ENCODE measurements at regions not wholly inside any gene's neighbourhood (a gene's known extent, or its start where the extent isn't known, plus 50 kb on each side); places are given as distances from the start of the nearest gene placed in this dataset.
"Not testable (repeated sequence)": the region's sequence is repeated elsewhere in the genome, so short reads cannot be mapped to it uniquely, and the experiment has no call there.

DNA sequence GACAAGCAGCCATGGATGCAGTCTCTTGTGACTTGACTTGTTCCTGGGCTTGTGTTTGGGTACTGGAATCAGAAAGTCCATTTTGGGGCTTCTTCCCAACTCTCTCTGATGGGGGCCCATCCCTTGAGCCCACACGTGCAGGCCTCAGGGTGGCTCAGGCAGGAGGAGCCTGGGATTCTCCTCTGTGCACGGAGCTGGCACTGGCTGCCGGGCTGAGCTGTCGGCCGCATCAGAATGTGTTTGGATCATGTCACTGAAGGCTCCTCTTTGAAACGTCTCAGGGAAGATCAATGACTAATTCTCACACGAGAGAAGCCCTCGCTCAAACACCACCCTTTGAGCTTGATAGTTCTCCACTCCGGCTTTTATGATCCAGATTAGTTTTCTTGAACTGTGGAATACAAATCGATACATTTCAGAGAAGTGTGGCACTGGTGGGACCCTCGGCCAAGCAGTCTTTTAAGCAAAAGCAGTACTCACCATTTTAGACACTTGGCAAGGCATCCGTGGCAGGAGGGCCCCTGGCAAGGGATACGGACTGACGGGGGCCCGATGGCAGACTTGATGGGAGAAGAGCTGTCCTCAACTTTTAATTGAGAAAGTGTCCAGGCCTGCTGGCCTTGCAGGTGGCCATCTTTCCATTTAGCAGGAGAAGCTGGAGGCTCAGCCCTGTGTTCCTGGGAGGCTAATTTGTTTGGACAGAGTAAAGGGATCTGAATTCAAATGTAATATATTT lies 220.7 kb upstream of the C1orf174 start:
- no peak for DNase-seq (ENCODE audit: low read depth)

DNA sequence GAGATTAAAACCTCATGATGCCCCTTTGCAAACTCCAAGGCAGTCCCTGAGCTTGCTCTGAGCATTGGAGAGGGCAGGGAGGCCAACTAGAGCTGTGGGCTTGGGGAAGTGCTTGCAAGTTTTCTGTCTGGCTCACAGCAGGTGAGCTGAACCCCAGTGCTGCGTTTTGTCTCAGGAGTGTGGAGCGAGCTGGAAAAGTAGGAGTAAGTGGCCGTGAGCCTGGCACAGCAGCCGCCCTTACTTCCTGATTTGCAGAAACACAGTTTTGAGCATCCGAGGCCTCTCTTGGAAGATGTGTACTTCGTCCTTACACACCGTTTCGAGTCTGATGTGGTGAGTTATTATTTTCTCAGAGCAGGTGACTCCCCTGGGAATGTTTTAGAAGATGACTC lies 221.2 kb upstream of the C1orf174 start:
- no peak for DNase-seq (ENCODE audit: low read depth)

DNA sequence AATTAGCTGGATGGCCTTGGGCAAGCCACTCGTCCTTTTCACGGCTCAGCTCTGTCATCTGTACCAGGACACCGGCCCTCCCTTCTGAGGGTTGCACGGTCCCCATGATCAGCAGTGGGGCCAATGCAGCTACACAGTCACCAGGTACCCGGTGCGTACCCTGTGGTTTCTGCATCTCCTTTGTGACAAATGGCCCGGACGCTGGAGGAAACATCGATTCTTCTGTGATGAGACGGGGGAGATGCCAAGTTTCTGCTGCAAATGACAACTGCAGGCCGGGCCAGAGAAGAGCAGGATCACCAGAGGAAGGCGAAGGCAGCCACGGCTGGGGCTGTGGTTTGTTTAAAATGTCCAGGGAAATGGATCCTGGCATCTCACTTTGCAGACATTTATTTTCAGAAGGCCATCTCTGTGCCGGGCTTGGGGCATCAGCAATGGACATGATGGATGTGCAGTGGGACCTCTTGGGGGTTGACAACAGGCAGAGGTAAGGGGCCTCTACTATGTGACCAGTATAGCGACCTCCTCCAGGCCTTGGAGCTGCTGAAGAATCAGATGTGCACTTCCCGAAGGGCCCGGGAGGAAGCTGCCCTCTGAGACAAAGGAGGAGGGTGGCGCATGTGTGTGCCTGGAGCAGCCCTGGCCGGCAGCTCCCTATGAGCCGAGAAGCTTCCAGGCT lies 221.9 kb upstream of the C1orf174 start:
- no peak for DNase-seq (ENCODE audit: low read depth)

DNA sequence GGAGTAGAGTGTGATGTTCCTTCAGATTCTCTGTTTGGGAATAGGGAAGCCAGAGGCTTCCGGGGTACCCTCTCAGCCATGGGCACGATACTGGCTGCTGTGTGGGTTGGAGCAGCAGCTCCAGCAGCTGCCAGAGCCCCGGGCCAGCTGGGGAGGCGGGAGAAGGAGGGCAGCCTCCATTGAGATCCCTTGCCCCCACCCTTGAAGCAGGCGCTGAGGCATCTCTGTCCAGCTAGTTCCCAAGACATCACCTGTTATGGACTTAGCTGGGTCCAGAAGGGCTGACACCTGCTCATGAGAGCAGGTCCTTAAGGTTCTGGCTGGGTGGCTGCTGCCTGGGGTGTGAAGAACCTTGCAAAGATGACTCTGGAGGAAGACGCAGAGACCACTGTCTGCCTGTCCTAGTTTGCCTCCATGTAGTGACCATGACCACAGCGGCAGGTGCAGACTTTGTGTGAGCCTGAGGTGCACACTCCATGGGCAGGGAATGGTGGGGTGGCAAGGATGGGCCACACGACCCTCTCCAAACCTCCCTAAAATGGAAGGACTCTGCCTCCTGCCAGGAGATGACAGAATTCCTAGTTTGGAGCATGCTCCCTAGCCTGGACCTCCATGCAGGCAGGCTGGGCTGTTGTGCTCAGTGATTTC lies 222.6 kb upstream of the C1orf174 start:
- DNase-seq (ENCODE audit: low read depth) = no peak

DNA sequence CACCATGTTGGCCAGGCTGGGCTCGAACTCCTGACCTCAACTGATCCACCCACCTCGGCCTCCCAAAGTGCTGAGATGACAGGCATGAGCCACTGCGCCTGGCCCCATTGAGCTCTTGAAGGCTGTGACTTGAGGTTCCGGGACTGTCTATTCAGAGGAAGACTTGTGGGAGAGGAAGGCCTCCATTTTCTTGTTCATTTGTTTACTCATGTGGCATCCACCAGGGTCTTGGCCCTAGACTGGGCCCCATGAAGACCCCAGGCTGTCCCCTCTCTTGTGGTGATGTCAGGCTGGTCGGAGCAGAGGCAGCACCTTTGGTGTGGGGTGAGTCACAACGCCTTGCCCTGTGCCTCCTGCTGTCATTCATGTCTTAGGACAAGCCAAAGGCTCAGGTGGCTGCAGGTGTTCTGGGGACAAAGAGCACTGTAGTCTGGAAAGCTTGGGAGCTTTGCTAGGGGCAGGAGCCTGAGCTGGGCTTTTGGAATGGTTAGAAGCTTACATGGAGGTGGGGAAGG lies 224.6 kb upstream of the C1orf174 start:
- DNase-seq (ENCODE audit: low read depth) = no peak

DNA sequence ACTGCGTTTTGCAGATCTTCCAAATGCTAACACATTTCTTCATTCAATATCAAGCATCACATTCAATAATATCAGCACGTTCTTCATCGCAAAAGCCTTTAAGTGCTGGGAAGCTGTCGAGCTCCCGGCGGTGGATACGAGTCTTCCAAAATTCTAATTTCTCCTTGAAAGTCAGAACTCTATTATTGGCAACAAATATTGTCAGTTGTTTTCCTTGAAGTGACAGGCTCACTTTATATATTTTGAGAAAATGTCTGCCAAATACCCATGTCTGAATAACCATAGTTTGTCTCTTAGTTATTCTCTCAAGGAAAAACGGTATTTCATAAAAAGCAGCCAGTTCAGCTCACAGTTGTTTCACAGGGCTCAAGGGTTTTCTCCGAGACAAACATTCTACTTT lies 226.2 kb upstream of the C1orf174 start:
- DNase-seq (ENCODE audit: low read depth) = no peak

DNA sequence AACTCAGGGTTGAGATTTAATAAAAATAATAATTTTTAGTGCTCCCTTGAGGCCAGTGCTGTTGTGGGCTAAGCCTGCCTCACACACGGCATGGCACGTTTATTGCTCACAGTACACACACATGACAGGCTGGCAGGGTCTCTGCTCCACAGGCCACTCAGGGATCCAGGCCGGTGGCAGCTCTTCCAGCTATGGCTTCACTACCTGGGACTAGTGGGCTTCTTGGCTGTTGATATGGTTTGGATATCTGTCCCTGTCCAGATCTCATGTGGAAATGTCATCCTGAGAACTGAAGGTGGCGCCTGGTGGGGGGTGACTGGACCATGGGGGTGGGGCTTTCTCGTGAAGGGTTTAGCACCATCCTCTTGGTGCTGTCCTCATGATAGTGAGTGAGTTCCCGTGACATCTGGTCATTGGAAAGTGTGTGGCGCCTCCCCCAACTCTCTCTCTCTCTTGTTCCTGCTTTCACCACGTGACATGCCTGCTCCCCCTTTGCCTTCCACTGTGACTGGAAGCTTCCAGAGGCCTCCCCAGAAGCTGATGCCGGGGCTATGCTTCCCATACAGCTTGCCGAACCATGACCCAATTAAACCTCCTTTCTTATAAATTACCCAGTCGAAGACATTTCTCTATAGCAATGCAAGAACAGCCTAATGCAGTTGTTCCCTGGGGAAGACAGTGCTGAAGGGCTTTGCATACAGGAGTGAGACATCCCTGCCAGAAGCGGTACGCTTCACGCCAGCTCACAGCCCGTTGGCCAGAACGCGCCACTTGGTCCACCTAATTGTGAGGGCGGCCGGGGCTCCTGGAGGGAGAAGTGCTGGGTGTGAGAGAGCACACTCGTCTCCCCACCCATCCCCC lies 226.9 kb upstream of the C1orf174 start:
- DNase-seq (ENCODE audit: low read depth) = no peak

DNA sequence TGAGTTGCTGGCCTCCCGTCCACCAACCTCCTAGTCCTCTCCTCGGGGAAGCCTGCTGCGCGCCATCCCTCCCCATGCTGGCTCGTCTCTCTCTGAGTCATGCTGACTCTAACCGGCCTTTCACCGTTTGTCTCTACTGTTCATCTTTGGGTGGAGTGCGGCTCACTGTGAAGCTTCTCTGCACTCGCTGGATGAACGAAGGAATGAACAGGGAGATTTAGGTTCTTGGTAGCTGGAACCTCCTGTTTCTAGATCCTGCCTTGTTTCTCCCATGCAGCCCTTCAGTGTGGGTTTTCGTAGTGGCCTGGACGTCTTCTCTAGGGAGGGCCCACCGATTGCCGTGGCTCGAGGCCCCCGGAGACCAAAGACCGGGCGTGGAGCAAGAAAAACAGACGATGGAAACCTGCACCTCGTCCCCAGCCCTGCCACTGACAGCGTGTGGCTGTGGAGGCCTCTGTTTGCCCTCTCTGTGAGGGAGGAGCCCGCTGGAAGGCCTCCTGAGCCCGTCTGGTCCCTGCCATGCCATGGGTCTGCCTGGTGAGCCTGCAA lies 227.6 kb upstream of the C1orf174 start:
- no peak for DNase-seq (ENCODE audit: low read depth)

DNA sequence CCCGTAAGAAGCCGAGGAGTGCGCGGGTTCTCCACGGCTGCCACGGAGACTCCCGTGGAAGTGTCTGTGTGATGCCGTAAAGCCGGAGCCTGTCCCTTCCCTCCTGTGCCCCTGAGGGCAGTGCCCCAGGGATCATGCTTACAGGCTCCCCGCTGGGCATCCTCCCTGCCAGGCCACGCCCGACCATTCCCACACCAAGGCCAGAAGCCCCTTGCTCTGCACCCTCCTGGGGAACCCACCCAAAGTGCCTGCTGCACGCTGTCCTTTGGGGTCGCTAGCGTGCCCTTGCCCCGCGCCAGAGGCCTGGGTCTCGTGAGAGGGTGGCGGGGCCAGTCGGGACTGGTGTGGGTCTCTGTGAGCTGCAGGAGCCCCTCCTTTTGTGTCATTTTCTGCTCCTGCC lies 228.5 kb upstream of the C1orf174 start:
- no peak for DNase-seq (ENCODE audit: low read depth)

DNA sequence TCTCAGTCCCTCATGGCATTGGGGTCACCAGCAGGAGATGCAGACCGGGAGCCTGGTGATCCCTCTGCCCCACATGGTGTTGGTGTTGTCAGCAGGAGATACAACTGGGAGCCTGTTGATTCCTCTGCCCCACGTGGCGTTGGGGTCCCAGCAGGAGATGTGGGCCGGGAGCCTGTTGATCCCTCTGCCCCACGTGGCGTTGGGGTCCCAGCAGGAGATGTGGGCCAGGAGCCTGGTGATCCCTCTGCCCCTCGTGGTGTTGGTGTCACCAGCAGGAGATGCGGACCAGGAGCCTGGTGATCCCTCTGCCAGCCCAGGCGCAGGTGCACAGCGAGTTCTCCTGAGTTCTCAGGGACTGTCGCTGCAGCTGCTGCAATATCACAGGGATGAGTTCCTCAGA lies 229.6 kb upstream of the C1orf174 start:
- no peak for DNase-seq (ENCODE audit: low read depth)

DNA sequence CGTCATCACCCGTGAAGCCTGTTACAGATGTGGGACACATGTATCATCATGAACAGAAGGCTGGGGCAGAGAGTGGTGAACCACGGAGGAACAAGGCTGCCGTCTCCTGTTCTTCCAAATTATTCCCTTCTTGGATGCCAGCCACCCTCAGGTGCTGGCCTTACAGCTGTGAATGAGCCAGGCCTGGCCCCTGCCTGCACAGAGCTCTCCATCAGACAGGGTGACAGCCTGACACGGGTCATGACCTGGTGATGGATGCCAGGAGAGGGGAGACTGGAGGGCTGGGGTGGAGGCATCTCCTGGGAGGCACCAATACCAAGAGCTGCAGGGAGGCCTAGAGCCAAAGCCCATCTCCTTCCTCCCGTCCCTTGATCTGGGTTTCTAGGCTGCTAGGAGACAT lies 230.0 kb upstream of the C1orf174 start:
- no peak for DNase-seq (ENCODE audit: low read depth)

DNA sequence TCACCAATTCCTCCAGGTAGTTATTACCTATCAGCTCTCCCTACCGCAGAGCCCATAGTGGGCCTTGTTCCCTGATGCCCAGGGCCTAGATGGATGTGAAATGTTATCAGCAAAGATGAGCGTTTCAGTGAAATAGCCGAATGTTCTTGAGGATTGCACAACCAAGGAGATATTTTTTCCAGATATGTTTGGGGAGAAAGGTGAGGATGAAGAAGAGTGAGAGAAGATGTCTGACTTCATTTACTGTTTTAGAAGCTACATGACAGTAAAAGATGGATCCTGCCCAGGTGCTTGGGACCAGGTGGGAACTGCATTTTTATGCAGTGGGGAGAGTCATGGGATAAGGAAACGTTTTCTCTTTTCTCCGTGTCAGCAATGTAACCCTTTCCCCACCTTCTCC lies 231.7 kb upstream of the C1orf174 start:
- no peak for DNase-seq (ENCODE audit: low read depth)

DNA sequence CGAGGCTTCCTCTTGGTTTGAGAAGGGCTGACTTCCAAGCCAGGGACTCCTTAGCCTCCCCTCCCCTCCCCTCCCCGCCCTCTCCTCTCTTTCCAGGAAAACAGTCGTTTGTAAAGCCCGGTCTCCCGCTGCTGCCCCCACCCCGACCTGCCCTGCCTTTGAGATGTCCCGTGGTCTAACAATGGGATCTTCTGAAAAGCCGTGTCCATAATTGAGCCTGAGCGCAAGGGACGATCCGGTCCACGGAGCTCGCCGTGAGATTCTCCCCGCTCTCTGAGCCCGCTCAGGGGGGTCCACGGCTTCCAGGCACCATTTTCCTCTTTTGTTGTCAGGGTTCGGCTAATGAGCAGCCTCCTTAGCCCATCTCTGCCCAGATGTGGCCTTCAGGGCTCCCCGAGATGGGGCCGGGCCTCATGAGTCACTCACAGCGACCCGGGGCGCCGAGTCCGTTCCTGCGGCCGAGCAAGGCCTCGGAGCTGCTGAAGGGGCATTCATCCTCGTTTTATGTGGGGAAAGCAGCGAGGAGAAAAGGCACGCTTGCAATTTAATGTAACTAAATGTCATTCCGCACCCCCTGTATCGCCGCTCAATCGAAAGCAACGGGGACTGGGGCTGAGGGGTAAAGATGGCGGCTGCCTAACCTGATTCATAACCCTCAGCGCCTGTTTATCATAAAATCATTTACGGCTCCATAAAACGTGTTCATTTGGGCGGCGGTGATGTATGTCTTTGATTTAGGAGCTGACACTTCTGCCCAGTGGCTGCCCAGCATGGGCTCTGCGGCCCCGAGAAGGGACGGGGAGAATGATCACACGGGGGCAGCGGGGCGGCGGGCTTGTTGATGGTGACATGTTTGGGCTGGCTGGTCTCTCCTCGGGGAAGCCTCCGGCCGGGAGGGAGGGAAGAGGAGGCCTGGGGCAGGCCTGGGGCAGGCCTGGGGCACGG lies 232.6 kb upstream of the C1orf174 start:
- DNase-seq (ENCODE audit: low read depth) = no peak

DNA sequence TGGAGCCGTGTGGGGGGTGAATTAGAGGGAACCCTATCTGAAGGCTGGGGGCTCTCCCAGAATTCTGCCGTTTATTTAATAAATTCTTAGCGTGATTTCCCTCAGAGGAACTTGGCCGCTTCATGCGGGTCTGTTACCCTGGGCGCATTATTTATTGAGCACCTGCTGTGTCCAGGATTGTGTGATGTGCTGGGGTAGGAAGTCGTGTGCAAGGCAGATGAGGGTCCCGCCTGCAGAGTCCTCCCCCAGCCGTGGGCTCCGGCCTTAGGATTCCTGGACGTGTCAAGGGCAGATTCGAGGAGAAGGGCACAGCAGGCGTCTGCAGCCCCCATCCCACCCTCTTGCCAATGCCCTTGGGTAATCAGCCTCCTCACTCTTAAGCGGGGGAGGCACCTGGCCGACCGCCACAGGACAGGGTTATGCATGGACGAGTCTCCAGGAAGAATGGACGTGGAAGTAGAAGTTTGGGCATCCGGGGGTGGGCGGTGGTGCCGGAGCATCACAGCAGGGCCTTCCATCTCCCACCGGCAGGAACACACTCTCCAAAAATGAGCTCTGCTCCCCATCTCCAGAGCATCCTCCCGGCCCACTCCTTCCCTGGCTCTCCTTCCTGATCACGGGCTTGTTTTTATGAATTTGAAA lies 233.3 kb upstream of the C1orf174 start:
- DNase-seq (ENCODE audit: low read depth) = no peak

DNA sequence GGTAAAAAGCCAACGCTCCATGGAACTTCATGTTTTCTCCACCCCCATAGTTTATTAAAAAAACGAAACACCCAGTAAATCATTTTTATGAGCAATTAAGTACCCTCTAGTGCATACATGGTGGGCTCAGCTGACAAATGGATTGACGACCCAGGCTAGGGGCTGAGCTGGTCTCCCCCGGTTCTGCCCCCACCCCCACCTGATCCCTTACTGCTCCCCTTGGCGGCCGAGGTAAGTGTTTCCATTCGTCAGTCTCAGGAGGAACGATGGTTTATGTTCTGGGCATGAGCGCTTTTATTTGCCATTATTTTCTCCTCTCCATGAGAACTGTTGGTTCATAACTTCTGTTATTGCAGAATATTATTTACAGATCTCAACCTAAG lies 233.9 kb upstream of the C1orf174 start:
- DNase-seq (ENCODE audit: low read depth) = no peak

DNA sequence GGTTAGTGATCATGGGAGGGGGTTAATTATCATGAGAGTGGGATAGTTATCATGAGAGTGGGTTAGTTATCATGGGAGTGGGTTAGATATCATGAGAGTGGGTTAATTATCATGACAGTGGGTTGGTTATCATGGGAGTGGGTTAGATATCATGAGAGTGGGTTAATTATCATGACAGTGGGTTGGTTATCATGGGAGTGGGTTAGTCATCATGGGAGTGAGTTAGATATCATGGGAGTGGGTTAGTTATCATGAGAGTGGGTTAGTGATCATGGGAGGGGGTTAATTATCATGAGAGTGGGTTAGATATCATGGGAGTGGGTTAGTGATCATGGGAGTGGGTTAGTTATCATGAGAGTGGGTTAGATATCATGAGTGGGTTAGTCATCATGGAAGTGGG lies 235.8 kb upstream of the C1orf174 start:
- DNase-seq (ENCODE audit: low read depth) = not testable (repeated sequence)

DNA sequence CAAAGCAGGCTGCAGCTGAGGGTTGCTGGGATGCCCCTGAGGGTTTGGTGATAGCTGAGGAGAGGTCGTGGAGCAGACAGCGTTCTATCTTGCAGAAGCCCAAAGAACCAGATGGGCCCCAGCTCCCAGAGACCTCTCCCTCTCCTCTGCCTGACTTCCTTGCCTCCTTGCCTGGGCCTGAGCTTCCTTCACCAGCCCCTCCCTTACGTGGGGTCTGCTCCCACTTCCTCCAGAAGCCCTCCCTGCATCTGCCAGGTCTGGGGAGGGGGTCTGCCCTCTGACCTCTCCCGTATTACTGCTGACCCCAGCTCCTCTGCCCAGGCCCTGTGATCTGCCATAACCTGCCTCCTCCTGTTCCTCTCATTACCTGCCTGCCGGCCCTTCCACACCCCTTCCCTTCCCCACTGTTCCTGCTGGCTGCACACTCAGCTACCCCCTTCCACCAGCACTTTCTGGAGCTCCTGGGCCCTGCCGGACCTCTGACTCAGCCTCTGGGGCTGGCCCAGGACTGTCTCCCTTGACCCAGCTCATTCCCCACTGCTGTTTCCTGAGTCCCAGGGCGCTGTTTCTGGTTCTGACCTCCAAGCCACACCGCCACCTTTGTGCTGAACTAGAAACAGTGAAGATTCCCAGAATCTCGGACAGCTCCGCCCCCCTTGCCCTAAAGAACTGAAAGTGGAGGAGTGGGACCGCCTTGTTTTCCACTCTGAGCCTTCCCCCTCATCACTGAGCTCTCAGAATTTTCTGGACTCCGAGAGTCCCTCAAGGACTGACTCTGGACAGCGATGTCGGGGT lies 237.7 kb upstream of the C1orf174 start:
- no peak for DNase-seq (ENCODE audit: low read depth)

DNA sequence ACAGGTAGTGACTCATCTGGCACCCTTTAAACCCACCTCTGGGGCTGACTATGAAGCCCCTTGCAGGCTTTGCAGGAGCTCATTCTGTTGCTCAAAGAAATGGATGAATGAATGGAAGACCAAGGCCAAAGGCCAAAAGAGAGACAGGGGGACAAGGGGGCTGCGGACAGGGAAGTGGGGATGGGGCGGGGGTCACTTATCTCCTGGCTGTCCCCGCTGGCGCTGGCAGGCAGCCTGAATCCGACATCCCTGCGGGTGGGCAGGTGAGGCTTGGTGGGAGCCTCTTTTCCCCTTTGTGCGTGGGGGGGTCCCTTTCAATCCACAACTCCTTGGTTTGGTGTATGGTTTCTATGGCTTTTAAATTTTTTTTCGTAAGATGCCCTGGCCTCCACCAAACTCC lies 239.6 kb upstream of the C1orf174 start:
- no peak for DNase-seq (ENCODE audit: low read depth)

DNA sequence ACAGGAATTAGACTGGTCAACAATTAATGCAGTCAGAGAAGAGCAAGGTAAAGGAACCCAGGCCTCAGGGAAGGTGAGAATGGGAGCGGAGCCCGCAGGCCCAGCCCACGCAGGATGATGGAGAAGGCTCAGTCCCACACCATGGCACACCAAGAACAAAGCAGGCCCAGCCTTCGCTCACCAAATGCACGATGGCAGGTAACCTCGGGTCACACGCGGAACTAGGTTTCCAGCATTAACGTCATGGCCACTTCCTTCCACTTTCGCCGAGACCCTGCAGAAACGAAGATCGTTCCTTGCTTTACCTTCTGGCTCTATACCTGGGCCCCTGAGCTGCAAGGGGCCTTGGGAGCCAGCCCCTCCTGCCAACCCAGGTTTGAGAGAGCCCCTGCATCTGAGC lies 240.2 kb upstream of the C1orf174 start:
- no peak for DNase-seq (ENCODE audit: low read depth)

DNA sequence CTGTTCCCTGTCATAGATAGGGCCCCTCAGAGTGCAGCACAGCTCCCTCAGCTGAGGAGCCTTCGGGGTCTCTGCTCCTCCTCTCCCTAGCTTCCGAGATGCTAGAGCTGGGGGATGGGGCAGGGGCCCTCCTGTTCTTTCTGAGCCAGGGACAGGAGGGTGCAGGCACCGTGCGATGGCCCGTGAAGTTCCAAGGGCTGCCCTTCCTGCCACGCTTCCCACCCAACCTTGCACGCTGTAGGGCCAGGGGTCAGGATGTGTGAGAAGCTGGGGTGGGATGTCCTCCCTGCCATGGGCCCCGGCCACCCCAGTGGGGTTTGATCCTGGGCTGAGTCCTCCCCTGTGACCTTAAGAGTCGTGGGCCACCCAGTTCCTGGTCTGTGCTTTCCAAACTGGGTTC lies 240.7 kb upstream of the C1orf174 start:
- no peak for DNase-seq (ENCODE audit: low read depth)

Measured in non-pigmented ciliary epithelial cell (primary cell).